H1 (cell line): ENCODE measurements at regions not wholly inside any gene's neighbourhood (a gene's known extent, or its start where the extent isn't known, plus 50 kb on each side); places are given as distances from the start of the nearest gene placed in this dataset.

Experiments used
- CTCF ChIA-PET: fragments of 300-600 bp; sonication (Branson Sonifier 250); formaldehyde crosslinking; loops from one replicate; lab custom pipeline; 2021; ENCODE audit not compliant: partially characterized antibody; lab: Charles Lee
- POLR2A ChIA-PET: fragments of 300-600 bp; sonication (Branson Sonifier 250); formaldehyde crosslinking; loops from one replicate; lab custom pipeline; 2021; ENCODE audit warnings: inconsistent platforms; ENCODE audit not compliant: partially characterized antibody; lab: Charles Lee
- DNase-seq, 2 experiments: peaks; one replicate each; pipeline versions ENCODE4 v3.0.0 to v3.0.0-alpha.2; 2010 to 2022; ENCODE audit warnings: low spot score in 2 of 2, low read depth in 1 of 2, mixed read lengths in 1 of 2
- FAIRE-seq: peaks from 2 replicates; lab custom pipeline; 2011; peaks lifted over from hg19 to GRCh38; lab: Jason Lieb, UNC
- H2AFZ ChIP-seq: 2 replicates; pipeline ENCODE4 v1.8.1; 2012; ENCODE audit warnings: low read length, inconsistent platforms
- H2AK5ac ChIP-seq: 2 replicates; pipeline ENCODE4 v1.6.1; 2013; ENCODE audit warnings: low read depth, low read length
- H2BK120ac ChIP-seq: replicated peaks from 2 replicates; pipeline ENCODE3; 2013; ENCODE audit warnings: low read depth, low read length, inconsistent platforms
- H2BK12ac ChIP-seq: 2 replicates; pipeline ENCODE4 v1.6.1; 2013; ENCODE audit warnings: low read depth, low read length
- H2BK15ac ChIP-seq: 2 replicates; pipeline ENCODE4 v1.6.1; 2013; ENCODE audit warnings: low read length
- H2BK20ac ChIP-seq: 2 replicates; pipeline ENCODE4 v1.6.1; 2013; ENCODE audit warnings: low read length
- H2BK5ac ChIP-seq: 2 replicates; pipeline ENCODE4 v1.6.1; 2013; ENCODE audit warnings: low read depth, low read length
- H3K14ac ChIP-seq: 2 replicates; pipeline ENCODE4 v1.6.1; 2013; ENCODE audit warnings: inconsistent platforms; ENCODE audit not compliant: insufficient read length
- H3K18ac ChIP-seq: 2 replicates; pipeline ENCODE4 v1.6.1; 2013; ENCODE audit warnings: low read length; ENCODE audit errors: extremely low read depth
- H3K23ac ChIP-seq: 2 replicates; pipeline ENCODE4 v1.6.1; 2013; ENCODE audit warnings: inconsistent platforms; ENCODE audit not compliant: insufficient read length
- H3K23me2 ChIP-seq: 2 replicates; pipeline ENCODE4 v1.6.1; 2013; ENCODE audit warnings: low read depth, low read length
- H3K27ac ChIP-seq: 2 replicates; pipeline ENCODE4 v1.6.1; 2011; ENCODE audit warnings: low read depth, low read length, inconsistent platforms
- H3K27me3 ChIP-seq, 4 experiments: replicated peaks in 1 of 4; 1 replicate in 1 of 4; 2 replicates in 3 of 4; pipeline versions ENCODE4 v1.6.1 to v1.8.1; 2011 to 2013; ENCODE audit warnings: low read length in 3 of 4, mild to moderate bottlenecking in 3 of 4, inconsistent platforms in 2 of 4, mixed read lengths in 2 of 4, moderate library complexity in 1 of 4; ENCODE audit not compliant: control insufficient read depth in 3 of 4, insufficient read depth in 3 of 4; ENCODE audit errors: extremely low read depth in 1 of 4
- H3K36me3 ChIP-seq, 4 experiments: 2 replicates each; pipeline versions ENCODE4 v1.6.1 to v1.8.1; 2011 to 2013; ENCODE audit warnings: mild to moderate bottlenecking in 4 of 4, low read length in 3 of 4, moderate library complexity in 2 of 4, control low read depth in 1 of 4, inconsistent platforms in 1 of 4; ENCODE audit not compliant: insufficient read depth in 4 of 4, control insufficient read depth in 2 of 4
- H3K4ac ChIP-seq: replicated peaks from 2 replicates; pipeline ENCODE3; 2013; ENCODE audit warnings: low read length, low read depth, mixed read lengths, inconsistent platforms; ENCODE audit not compliant: insufficient read length
- H3K4me1 ChIP-seq, 4 experiments: replicated peaks in 1 of 4; 1 replicate in 1 of 4; 2 replicates in 3 of 4; pipeline versions ENCODE4 v1.6.1 to v1.8.1; 2011 to 2013; ENCODE audit warnings: low read length in 3 of 4, inconsistent platforms in 2 of 4, mixed read lengths in 1 of 4; ENCODE audit not compliant: insufficient read depth in 4 of 4, control insufficient read depth in 3 of 4
- H3K4me2 ChIP-seq, 2 experiments: 2 replicates each; pipeline versions ENCODE4 v1.6.1 to v1.8.1; 2011 to 2013; ENCODE audit warnings: low read depth in 2 of 2, low read length in 2 of 2, control low read depth in 1 of 2, inconsistent platforms in 1 of 2, mild to moderate bottlenecking in 1 of 2; ENCODE audit not compliant: insufficient read depth in 1 of 2
- H3K4me3 ChIP-seq, 4 experiments: fragments of 200-600, 300-600 bp in 1 of 4; sonication (generic), shearing (Covaris generic), sonication (Bioruptor Twin) in 1 of 4; 2 replicates each; pipeline versions ENCODE4 v1.5.1 to v1.8.1; 2011 to 2016; ENCODE audit warnings: low read length in 4 of 4, low read depth in 3 of 4, control low read depth in 2 of 4, inconsistent platforms in 2 of 4, mild to moderate bottlenecking in 2 of 4, mixed read lengths in 1 of 4, moderate library complexity in 1 of 4; ENCODE audit not compliant: insufficient read depth in 2 of 4; ENCODE audit errors: extremely low read depth in 1 of 4
- H3K56ac ChIP-seq: replicated peaks from 2 replicates; pipeline ENCODE3; 2013; ENCODE audit warnings: low read depth, mild to moderate bottlenecking, mixed read lengths, low read length, inconsistent platforms; ENCODE audit not compliant: insufficient read length
- H3K79me1 ChIP-seq: 2 replicates; pipeline ENCODE4 v1.6.1; 2013; ENCODE audit warnings: low read depth, low read length, control low read depth
- H3K79me2 ChIP-seq, 2 experiments: 2 replicates each; pipeline versions ENCODE4 v1.6.1 to v1.8.1; 2012 to 2013; ENCODE audit warnings: low read length in 2 of 2, mild to moderate bottlenecking in 2 of 2, inconsistent platforms in 1 of 2; ENCODE audit not compliant: insufficient read depth in 2 of 2, control insufficient read depth in 1 of 2
- H3K9ac ChIP-seq, 4 experiments: replicated peaks in 1 of 4; 1 replicate in 1 of 4; 2 replicates in 3 of 4; pipeline versions ENCODE4 v1.6.1 to v1.8.1; 2011 to 2013; ENCODE audit warnings: low read depth in 3 of 4, low read length in 3 of 4, control low read depth in 2 of 4, mild to moderate bottlenecking in 2 of 4, moderate library complexity in 2 of 4, inconsistent platforms in 1 of 4; ENCODE audit errors: extremely low read depth in 1 of 4
- H3K9me3 ChIP-seq, 2 experiments: 2 replicates each; pipeline versions ENCODE4 v1.6.1 to v1.8.1; 2012 to 2013; ENCODE audit warnings: mild to moderate bottlenecking in 2 of 2, moderate library complexity in 2 of 2, control low read depth in 1 of 2, inconsistent platforms in 1 of 2, low read depth in 1 of 2, low read length in 1 of 2, mixed read lengths in 1 of 2; ENCODE audit not compliant: insufficient read depth in 2 of 2
- H4K20me1 ChIP-seq, 2 experiments: replicated peaks in 1 of 2; 2 replicates each; pipeline versions ENCODE3 to v1.8.1; 2011 to 2013; ENCODE audit warnings: inconsistent platforms in 2 of 2, low read length in 2 of 2, mild to moderate bottlenecking in 1 of 2; ENCODE audit not compliant: insufficient read depth in 2 of 2, control insufficient read depth in 1 of 2
- H4K5ac ChIP-seq: 2 replicates; pipeline ENCODE4 v1.6.1; 2013; ENCODE audit warnings: low read length, low read depth, mixed read lengths, inconsistent platforms; ENCODE audit not compliant: insufficient read length
- H4K8ac ChIP-seq: 2 replicates; pipeline ENCODE4 v1.8.0; 2013; ENCODE audit warnings: mild to moderate bottlenecking, moderate library complexity, low read length, inconsistent platforms; ENCODE audit not compliant: insufficient read depth; ENCODE audit errors: extremely low read depth
- H4K91ac ChIP-seq: replicated peaks from 2 replicates; pipeline ENCODE3; 2013; ENCODE audit warnings: low read length, mixed read lengths, inconsistent platforms; ENCODE audit not compliant: insufficient read length
- CHD1 ChIP-seq: IDR thresholded peaks from 2 replicates; pipeline ENCODE4 v1.6.1; 2012; ENCODE audit warnings: low read depth, low read length, improper control_type of control experiment
- CTCF ChIP-seq, 3 experiments: IDR thresholded peaks; 1 replicate in 2 of 3; 2 replicates in 1 of 3; pipeline versions ENCODE4 v1.5.1 to v1.6.1; 2011; ENCODE audit warnings: low read length in 3 of 3, mild to moderate bottlenecking in 3 of 3, inconsistent platforms in 2 of 3, low read depth in 1 of 3, moderate library complexity in 1 of 3; ENCODE audit not compliant: insufficient read depth in 1 of 3; ENCODE audit errors: control extremely low read depth in 1 of 3
- E2F6 ChIP-seq: IDR thresholded peaks from 2 replicates; pipeline ENCODE4 v1.6.1; 2012; ENCODE audit warnings: inconsistent platforms
- EZH2 ChIP-seq: fragments of 200-600 bp; sonication (generic); IDR thresholded peaks from 2 replicates; pipeline ENCODE4 v1.7.1; 2012; ENCODE audit warnings: low read depth, mild to moderate bottlenecking, moderate library complexity, low read length, inconsistent platforms; ENCODE audit not compliant: severe bottlenecking
- HDAC2 ChIP-seq, 2 experiments: fragments of 300-600 bp in 1 of 2; sonication (generic) in 1 of 2; IDR thresholded peaks; 2 replicates each; pipeline ENCODE4 v1.6.1; 2011 to 2012; ENCODE audit warnings: low read depth in 2 of 2, low read length in 2 of 2, mild to moderate bottlenecking in 2 of 2, moderate library complexity in 2 of 2, borderline replicate concordance in 1 of 2, inconsistent platforms in 1 of 2
- NRF1 ChIP-seq: IDR thresholded peaks from 2 replicates; pipeline ENCODE4 v1.6.1; 2011; ENCODE audit warnings: mild to moderate bottlenecking, low read depth, low read length, improper control_type of control experiment
- PHF8 ChIP-seq: fragments of 200-600 bp; sonication (generic); conservative IDR thresholded peaks from 2 replicates; pipeline ENCODE4 v1.7.1; 2012; ENCODE audit warnings: low read depth, mild to moderate bottlenecking, inconsistent platforms, low read length, moderate library complexity
- RAD21 ChIP-seq, 2 experiments: IDR thresholded peaks in 1 of 2; conservative IDR thresholded peaks in 1 of 2; 2 replicates each; pipeline ENCODE4 v1.6.1; 2011; ENCODE audit warnings: low read depth in 2 of 2, low read length in 2 of 2, improper control_type of control experiment in 1 of 2, inconsistent platforms in 1 of 2, mild to moderate bottlenecking in 1 of 2, moderate library complexity in 1 of 2
- RBBP5 ChIP-seq: IDR thresholded peaks from 2 replicates; pipeline ENCODE4 v1.7.1; 2012; ENCODE audit warnings: low read depth, mild to moderate bottlenecking, inconsistent platforms, low read length, moderate library complexity, borderline replicate concordance
- TAF1 ChIP-seq: IDR thresholded peaks from 2 replicates; pipeline ENCODE4 v1.6.1; 2011; ENCODE audit warnings: mild to moderate bottlenecking, low read depth, low read length
- TEAD4 ChIP-seq: IDR thresholded peaks from 2 replicates; pipeline ENCODE4 v1.6.1; 2012; ENCODE audit warnings: low read depth, low read length, inconsistent platforms, mixed read lengths
- ZNF274 ChIP-seq: IDR thresholded peaks from 2 replicates; pipeline ENCODE4 v1.7.0; 2012; ENCODE audit warnings: low read length, borderline replicate concordance; ENCODE audit errors: extremely low read depth

- POLR2A ChIA-PET = no interaction called here
- Histone ChIP-seq H3K36me3 (no peaks in the 10 kb centered on the region), H4K8ac (no peak overlapping the region), H4K91ac (no peak overlapping the region), H2BK15ac (no peak overlapping the region), H3K14ac (no peak overlapping the region), H2BK120ac (no peak overlapping the region), H2BK5ac (no peak overlapping the region), H3K18ac (no peak overlapping the region), H3K27ac (no peak overlapping the region), H3K79me2 (no peaks in the 10 kb centered on the region), H2BK20ac (no peak overlapping the region), H3K9me3 (peaks cover 42 to 59% of the 10 kb centered on the region in 2 experiments), H3K4ac (no peak overlapping the region), H3K4me2 (no peak overlapping the region), H2AFZ (no peak overlapping the region), H3K23me2 (no peaks in the 10 kb centered on the region), H4K20me1 (no peaks in the 10 kb centered on the region), H3K9ac (no peak overlapping the region), H3K79me1 (no peaks in the 10 kb centered on the region), H4K5ac (no peak overlapping the region), H3K23ac (no peak overlapping the region), H2AK5ac (no peak overlapping the region), H3K4me3 (no peak overlapping the region), H3K27me3 (no peaks in the 10 kb centered on the region), H2BK12ac (no peak overlapping the region), H3K4me1 (no peaks in the 10 kb centered on the region), H3K56ac (no peak overlapping the region)
- DNase-seq = no peak
- CTCF ChIA-PET = no interaction called here
- FAIRE-seq = no peak
- TF ChIP-seq TEAD4 (no peak), RAD21 (IDR thresholded peaks at IDR 0.05 in 1 of 2, conservative IDR thresholded peaks at IDR 0.05 in 1 of 2; ENCODE audit: low read depth in 2 of 2, low read length in 2 of 2) (no peak), NRF1 (no peak), TAF1 (no peak), HDAC2 (IDR thresholded peaks at IDR 0.05; ENCODE audit: borderline replicate concordance in 1 of 2, low read depth in 2 of 2, low read length in 2 of 2) (no peak), CTCF (IDR thresholded peaks at IDR 0.05; ENCODE audit: control extremely low read depth in 1 of 3, insufficient read depth in 1 of 3, low read depth in 1 of 3, low read length in 3 of 3) (no peak), EZH2 (no peak), RBBP5 (no peak), E2F6 (no peak), PHF8 (no peak), ZNF274 (no peak), CHD1 (no peak)
Measured at GRCh38 chr11:54944211-54944610, 237.6 kb downstream of the OR4A5 start.
